A673 (cell line): ENCODE measurements at regions not wholly inside any gene's neighbourhood (a gene's known extent, or its start where the extent isn't known, plus 50 kb on each side); places are given as distances from the start of the nearest gene placed in this dataset.

Source experiments
- CTCF ChIP-seq: fragments of 300-800, 200-600 bp; sonication (generic); conservative IDR thresholded peaks from 2 replicates; pipeline ENCODE4 v1.5.1; 2017; ENCODE audit warnings: low read depth, mild to moderate bottlenecking, antibody characterized with exemption, low read length, moderate library complexity, mixed read lengths
- EZH2 ChIP-seq: fragments of 200-600 bp; sonication (generic); IDR thresholded peaks from 2 replicates; pipeline ENCODE4 v1.6.1; 2017; ENCODE audit warnings: borderline replicate concordance, low read depth, mild to moderate bottlenecking, mixed read lengths, antibody characterized with exemption, low read length; ENCODE audit not compliant: poor library complexity, severe bottlenecking

- TF ChIP-seq CTCF (no peak), EZH2 (no peak)
Measured at GRCh38 chr3:117129516-117129915, 419.9 kb downstream of the TUSC7 start.
